ENCODE measurements at regions not wholly inside any gene's neighbourhood (a gene's known extent, or its start where the extent isn't known, plus 50 kb on each side); places are given as distances from the start of the nearest gene placed in this dataset.

- Histone ChIP-seq H2BK5ac (ENCODE audit: insufficient read length, low read length) (no peak overlapping the region), H4K8ac (replicated peaks; ENCODE audit: insufficient read length, low read depth, low read length) (no peak overlapping the region), H3K79me2 (ENCODE audit: insufficient read depth, low read length) (no peaks in the 10 kb centered on the region), H3K9ac (ENCODE audit: extremely low read depth, insufficient read length, low read length) (no peak overlapping the region), H3K4ac (ENCODE audit: low read depth, low read length) (no peak overlapping the region), H4K5ac (ENCODE audit: insufficient read length, low read depth, low read length) (no peak overlapping the region), H3K23me2 (ENCODE audit: insufficient read length, low read depth, low read length, poor library complexity, severe bottlenecking) (no peaks in the 10 kb centered on the region), H3K18ac (ENCODE audit: insufficient read length, low read depth, low read length) (no peak overlapping the region), H4K91ac (ENCODE audit: insufficient read length, low read depth, low read length) (no peak overlapping the region), H2AK5ac (ENCODE audit: insufficient read length, low read length) (no peak overlapping the region), H3K27ac (ENCODE audit: insufficient read length, low read depth, low read length) (no peak overlapping the region), H4K20me1 (ENCODE audit: control insufficient read depth, insufficient read depth, insufficient read length) (no peaks in the 10 kb centered on the region), H3K4me2 (ENCODE audit: insufficient read depth, insufficient read length, low read length) (no peak overlapping the region), H2BK12ac (ENCODE audit: insufficient read length, low read depth, low read length) (no peak overlapping the region), H2AFZ (ENCODE audit: low read length) (no peak overlapping the region), H3K9me3 (ENCODE audit: control insufficient read depth, low read depth, low read length) (no peaks in the 10 kb centered on the region), H2BK15ac (ENCODE audit: low read depth, low read length) (no peak overlapping the region), H3K27me3 (ENCODE audit: insufficient read depth, low read length) (no peaks in the 10 kb centered on the region), H3K14ac (ENCODE audit: insufficient read depth, low read length) (no peak overlapping the region), H2BK20ac (ENCODE audit: low read depth, low read length, poor library complexity, severe bottlenecking) (no peak overlapping the region), H3K23ac (ENCODE audit: insufficient read length, low read depth, low read length) (no peak overlapping the region), H3K79me1 (ENCODE audit: insufficient read depth, low read depth, low read length, poor library complexity, severe bottlenecking) (no peaks in the 10 kb centered on the region), H3T11ph (ENCODE audit: low read length) (no peak overlapping the region), H3K56ac (ENCODE audit: insufficient read length, low read depth, low read length) (no peak overlapping the region), H3K4me1 (ENCODE audit: insufficient read depth, low read length) (no peaks in the 10 kb centered on the region), H2BK120ac (ENCODE audit: low read depth, low read length, poor library complexity, severe bottlenecking) (no peak overlapping the region)
- no CpG with 5 or more reads among the region's 3 CpGs for WGBS (ENCODE audit: extremely low coverage, insufficient read length, low lambda C conversion rate)
- no peak for DNase-seq
- Mint-ChIP-seq H3K27me3 (ENCODE audit: low read depth) (peaks cover 33% of the 10 kb centered on the region), H3K36me3 (ENCODE audit: insufficient read depth in 1 of 3, low read depth in 3 of 3) (no peaks in the 10 kb centered on the region; a peak in 2 of 7 replicates), H3K4me1 (peaks cover 25 to 36% of the 10 kb centered on the region in 2 experiments), H3K27ac (no peak overlapping the region), H3K4me3 (no peak overlapping the region), H3K9me3 (peaks cover 0 to 3% of the 10 kb centered on the region in 2 experiments; a peak in 1 of 5 replicates)
- TF ChIP-seq, protein P1, sequence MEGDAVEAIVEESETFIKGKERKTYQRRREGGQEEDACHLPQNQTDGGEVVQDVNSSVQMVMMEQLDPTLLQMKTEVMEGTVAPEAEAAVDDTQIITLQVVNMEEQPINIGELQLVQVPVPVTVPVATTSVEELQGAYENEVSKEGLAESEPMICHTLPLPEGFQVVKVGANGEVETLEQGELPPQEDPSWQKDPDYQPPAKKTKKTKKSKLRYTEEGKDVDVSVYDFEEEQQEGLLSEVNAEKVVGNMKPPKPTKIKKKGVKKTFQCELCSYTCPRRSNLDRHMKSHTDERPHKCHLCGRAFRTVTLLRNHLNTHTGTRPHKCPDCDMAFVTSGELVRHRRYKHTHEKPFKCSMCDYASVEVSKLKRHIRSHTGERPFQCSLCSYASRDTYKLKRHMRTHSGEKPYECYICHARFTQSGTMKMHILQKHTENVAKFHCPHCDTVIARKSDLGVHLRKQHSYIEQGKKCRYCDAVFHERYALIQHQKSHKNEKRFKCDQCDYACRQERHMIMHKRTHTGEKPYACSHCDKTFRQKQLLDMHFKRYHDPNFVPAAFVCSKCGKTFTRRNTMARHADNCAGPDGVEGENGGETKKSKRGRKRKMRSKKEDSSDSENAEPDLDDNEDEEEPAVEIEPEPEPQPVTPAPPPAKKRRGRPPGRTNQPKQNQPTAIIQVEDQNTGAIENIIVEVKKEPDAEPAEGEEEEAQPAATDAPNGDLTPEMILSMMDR (conservative IDR thresholded peaks at IDR 0.05): no peak
Measured at GRCh38 chr12:114193474-114193873, 212.5 kb downstream of the TBX5 start.
